BLaER1 treated with 17β-estradiol and CSF1 and Interleukin-3, amounts not matched to agents 10 nM and 100 nM (cell line): ENCODE measurements at regions not wholly inside any gene's neighbourhood (a gene's known extent, or its start where the extent isn't known, plus 50 kb on each side); places are given as distances from the start of the nearest gene placed in this dataset.
A peak's percentile ranks its signal among the peaks of the same experiment; 100 is the strongest.

Experiments used
- H3K27ac ChIP-seq, 11 experiments: shearing (Covaris generic); formaldehyde crosslinking; 2 replicates each; pipeline ENCODE4 v1.8.1; 2022
- H3K27me3 ChIP-seq, 11 experiments: shearing (Covaris generic); formaldehyde crosslinking; 2 replicates each; pipeline ENCODE4 v1.8.1; 2022
- H3K36me3 ChIP-seq, 11 experiments: shearing (Covaris generic); formaldehyde crosslinking; 2 replicates each; pipeline ENCODE4 v1.8.1; 2022
- H3K4me1 ChIP-seq, 10 experiments: shearing (Covaris generic); formaldehyde crosslinking; 2 replicates each; pipeline ENCODE4 v1.8.1; 2022
- H3K4me2 ChIP-seq, 11 experiments: shearing (Covaris generic); formaldehyde crosslinking; 2 replicates each; pipeline ENCODE4 v1.8.1; 2022
- H3K4me3 ChIP-seq, 10 experiments: shearing (Covaris generic); formaldehyde crosslinking; 2 replicates each; pipeline ENCODE4 v1.8.1; 2022
- H3K9ac ChIP-seq, 11 experiments: shearing (Covaris generic); formaldehyde crosslinking; 2 replicates each; pipeline ENCODE4 v1.8.1; 2022
- H3K9me3 ChIP-seq, 11 experiments: shearing (Covaris generic); formaldehyde crosslinking; replicated peaks in 1 of 11; 2 replicates each; pipeline ENCODE4 v1.8.1; 2022
- H4K20me1 ChIP-seq, 11 experiments: shearing (Covaris generic); formaldehyde crosslinking; 2 replicates each; pipeline ENCODE4 v1.8.1; 2022
- Cebpa-rat ChIP-seq, 11 experiments: shearing (Covaris generic); IDR thresholded peaks; 2 replicates each; pipeline ENCODE4 v1.8.1; 2022

DNA sequence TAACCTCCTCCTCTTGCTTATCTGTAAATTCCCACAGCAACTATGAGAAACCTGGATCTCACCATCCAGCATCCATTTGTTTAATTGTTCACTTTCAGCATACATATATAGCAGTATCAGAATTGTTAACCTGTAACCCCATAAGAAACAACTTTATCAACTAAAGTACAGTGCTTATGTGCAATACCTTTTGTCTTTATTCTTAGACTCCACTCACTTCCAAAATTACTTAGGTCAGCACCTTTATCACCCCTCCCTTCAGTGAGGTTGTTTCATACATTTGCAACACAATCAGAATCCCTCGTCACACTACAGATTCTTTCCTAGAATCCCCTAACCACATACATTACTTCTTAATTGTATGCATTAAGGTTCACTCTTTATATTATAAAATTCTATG, 225.9 kb upstream of the NCKAP5 start:
- Histone ChIP-seq H4K20me1 (no peaks in the 10 kb centered on the region), H3K4me1 (no peaks in the 10 kb centered on the region), H3K9me3 (peaks cover 14 to 37% (median 28%) of the 10 kb centered on the region in 11 experiments), H3K36me3 (no peaks in the 10 kb centered on the region), H3K4me2 (no peak overlapping the region), H3K4me3 (no peak overlapping the region), H3K27me3 (no peaks in the 10 kb centered on the region), H3K27ac (no peak overlapping the region), H3K9ac (no peak overlapping the region)
- TF ChIP-seq Cebpa-rat (IDR thresholded peaks at IDR 0.05), result no peak

DNA sequence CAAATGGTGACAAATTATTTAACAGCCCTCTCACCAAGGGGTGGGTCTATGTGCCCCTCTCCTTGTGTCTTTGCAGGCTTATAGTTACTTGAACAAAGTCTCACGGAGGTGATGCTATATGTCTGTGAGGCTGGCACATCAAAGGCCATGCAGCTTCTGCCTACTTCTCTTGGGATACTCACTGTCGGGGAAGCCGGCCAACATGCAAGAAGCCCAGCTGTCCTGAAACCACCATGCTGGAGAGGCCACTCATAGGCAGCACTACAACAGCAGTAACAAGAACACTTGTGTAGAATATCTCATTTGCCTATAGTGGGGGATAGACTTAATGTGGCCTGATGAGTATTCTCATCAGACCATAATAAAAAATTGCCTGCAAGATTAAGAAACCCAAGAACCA, 233.7 kb upstream of the NCKAP5 start:
- no peaks in the 10 kb centered on the region for H4K20me1 ChIP-seq
- no peak overlapping the region for H3K27ac ChIP-seq
- TF ChIP-seq Cebpa-rat (IDR thresholded peaks at IDR 0.05), result no peak
- no peak overlapping the region for H3K9ac ChIP-seq
- H3K4me1 ChIP-seq, result no peaks in the 10 kb centered on the region
- H3K27me3 ChIP-seq, result no peaks in the 10 kb centered on the region
- no peaks in the 10 kb centered on the region for H3K36me3 ChIP-seq
- peaks cover 0 to 14% (median 5%) of the 10 kb centered on the region in 11 experiments; a peak in 15 of 22 replicates for H3K9me3 ChIP-seq
- no peak overlapping the region for H3K4me2 ChIP-seq
- no peak overlapping the region for H3K4me3 ChIP-seq

DNA sequence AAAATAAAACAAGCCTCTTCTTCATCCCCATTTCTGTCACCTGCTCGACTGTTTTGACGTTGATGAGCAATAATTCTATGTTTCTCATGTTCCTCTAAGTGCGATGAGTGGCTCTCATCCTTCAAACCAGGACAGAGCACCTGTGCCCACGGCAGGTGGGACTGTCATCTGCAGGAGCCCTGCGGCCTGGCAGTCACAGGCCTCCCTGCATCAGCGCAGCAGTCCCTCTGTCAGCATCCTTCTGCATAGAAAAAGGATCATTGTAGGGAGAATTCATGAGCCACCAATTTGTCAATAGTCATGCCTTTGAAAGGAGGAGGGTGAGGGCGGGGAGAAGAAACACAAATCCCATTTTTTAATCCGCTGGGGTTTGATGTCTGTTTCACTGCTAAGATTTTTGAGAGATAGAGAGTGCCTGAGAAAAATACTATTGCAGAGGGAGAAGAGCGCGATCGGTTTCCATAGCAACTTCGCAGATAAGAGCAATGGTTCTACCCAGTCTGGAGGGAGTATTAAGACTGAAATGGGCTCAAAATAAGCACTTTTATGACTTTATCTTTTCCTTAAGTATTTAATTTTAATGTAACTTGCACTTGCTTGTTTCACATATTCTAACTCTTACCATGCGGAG, 234.3 kb upstream of the NCKAP5 start:
- no peak overlapping the region for H3K4me2 ChIP-seq
- TF ChIP-seq Cebpa-rat (IDR thresholded peaks at IDR 0.05), result no peak
- no peaks in the 10 kb centered on the region for H3K36me3 ChIP-seq
- peaks cover 0 to 12% (median 0%) of the 10 kb centered on the region in 11 experiments; a peak in 4 of 22 replicates for H3K9me3 ChIP-seq
- H3K27ac ChIP-seq, result no peak overlapping the region
- no peak overlapping the region for H3K9ac ChIP-seq
- H3K4me1 ChIP-seq, result no peaks in the 10 kb centered on the region
- H3K4me3 ChIP-seq, result no peak overlapping the region
- H3K27me3 ChIP-seq, result no peaks in the 10 kb centered on the region
- no peaks in the 10 kb centered on the region for H4K20me1 ChIP-seq

DNA sequence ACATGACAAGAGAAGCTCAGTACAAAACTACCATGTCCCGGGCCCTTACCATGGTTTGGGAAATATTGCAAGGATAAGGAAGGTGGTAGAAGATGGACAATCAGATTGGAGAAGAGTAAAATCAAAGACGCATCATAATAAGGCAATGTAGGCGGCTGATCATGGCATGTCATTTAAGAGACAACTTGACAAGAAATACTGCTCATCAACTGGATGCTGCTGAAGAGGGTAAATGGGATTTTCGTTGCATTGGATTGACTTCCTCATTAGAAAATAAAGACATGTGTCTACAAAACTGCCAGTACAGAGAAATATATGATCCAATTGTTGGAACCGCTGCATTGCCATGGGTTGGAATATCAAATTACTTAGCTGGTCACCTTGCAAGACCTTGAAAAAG, 238.3 kb upstream of the NCKAP5 start:
- Histone ChIP-seq H3K4me1 (no peaks in the 10 kb centered on the region), H3K4me3 (no peak overlapping the region), H3K36me3 (no peaks in the 10 kb centered on the region), H3K9ac (no peak overlapping the region), H4K20me1 (no peaks in the 10 kb centered on the region), H3K27me3 (no peaks in the 10 kb centered on the region), H3K9me3 (peaks cover 12 to 46% (median 30%) of the 10 kb centered on the region in 11 experiments; a peak in 21 of 22 replicates), H3K27ac (no peak overlapping the region), H3K4me2 (no peak overlapping the region)
- no peak for TF ChIP-seq Cebpa-rat (IDR thresholded peaks at IDR 0.05)

DNA sequence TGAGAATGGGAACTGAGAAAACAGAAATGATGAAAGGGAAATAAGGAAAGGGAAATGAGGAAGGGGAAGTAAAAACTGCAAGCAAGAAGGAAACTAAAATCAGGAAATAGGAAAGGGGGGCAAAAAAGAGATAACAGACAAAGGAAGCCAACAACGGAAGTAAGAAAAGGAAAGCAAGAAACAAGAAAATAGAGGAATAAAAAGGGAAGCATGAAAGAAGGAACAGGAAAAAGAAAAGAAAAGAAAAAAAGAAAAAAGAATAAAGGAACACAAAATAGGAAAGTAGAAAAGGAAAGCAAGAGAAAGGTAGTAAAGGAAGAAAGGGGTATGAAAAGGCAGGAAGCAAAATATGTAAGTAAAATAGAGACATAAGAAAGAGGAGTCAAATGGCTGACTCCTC, 241.2 kb upstream of the NCKAP5 start:
- H3K4me3 ChIP-seq, result no peak overlapping the region
- no peaks in the 10 kb centered on the region for H3K4me1 ChIP-seq
- H3K27ac ChIP-seq, result no peak overlapping the region
- TF ChIP-seq Cebpa-rat (IDR thresholded peaks at IDR 0.05), result no peak
- peaks cover 13 to 75% (median 49%) of the 10 kb centered on the region in 11 experiments; a peak in 21 of 22 replicates for H3K9me3 ChIP-seq
- H3K27me3 ChIP-seq, result no peaks in the 10 kb centered on the region
- no peaks in the 10 kb centered on the region for H3K36me3 ChIP-seq
- H3K9ac ChIP-seq, result no peak overlapping the region
- no peaks in the 10 kb centered on the region for H4K20me1 ChIP-seq
- H3K4me2 ChIP-seq, result no peak overlapping the region

DNA sequence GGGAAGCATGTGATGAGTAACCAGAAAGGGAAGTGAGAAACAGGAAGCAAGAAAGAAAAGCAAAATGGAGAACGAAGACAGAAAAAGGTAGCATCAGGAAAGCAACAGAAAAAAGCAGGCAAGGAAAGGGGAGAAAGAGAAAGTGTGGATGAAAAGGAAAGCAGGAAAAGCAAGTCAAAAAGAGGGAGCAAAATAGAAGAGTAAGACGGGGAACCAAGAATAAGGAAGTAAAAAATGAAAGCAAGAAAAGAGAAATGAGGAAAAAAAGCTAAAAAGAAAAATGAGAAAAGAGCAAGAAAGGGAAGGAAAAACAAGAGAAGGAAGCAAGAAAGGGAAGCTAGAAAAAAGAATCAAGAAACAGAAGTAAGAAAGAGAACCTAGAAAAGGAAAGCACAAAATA, 242.3 kb upstream of the NCKAP5 start:
- no peaks in the 10 kb centered on the region for H3K36me3 ChIP-seq
- H3K4me1 ChIP-seq, result no peaks in the 10 kb centered on the region
- H3K4me2 ChIP-seq, result no peak overlapping the region
- no peaks in the 10 kb centered on the region for H3K27me3 ChIP-seq
- no peak for TF ChIP-seq Cebpa-rat (IDR thresholded peaks at IDR 0.05)
- H3K4me3 ChIP-seq, result no peak overlapping the region; a peak in 1 of 20 replicates
- H3K9me3 ChIP-seq, result peaks cover 13 to 80% (median 49%) of the 10 kb centered on the region in 11 experiments; a peak in 21 of 22 replicates
- no peaks in the 10 kb centered on the region for H4K20me1 ChIP-seq
- no peak overlapping the region for H3K9ac ChIP-seq
- H3K27ac ChIP-seq, result no peak overlapping the region; a peak in 1 of 22 replicates

DNA sequence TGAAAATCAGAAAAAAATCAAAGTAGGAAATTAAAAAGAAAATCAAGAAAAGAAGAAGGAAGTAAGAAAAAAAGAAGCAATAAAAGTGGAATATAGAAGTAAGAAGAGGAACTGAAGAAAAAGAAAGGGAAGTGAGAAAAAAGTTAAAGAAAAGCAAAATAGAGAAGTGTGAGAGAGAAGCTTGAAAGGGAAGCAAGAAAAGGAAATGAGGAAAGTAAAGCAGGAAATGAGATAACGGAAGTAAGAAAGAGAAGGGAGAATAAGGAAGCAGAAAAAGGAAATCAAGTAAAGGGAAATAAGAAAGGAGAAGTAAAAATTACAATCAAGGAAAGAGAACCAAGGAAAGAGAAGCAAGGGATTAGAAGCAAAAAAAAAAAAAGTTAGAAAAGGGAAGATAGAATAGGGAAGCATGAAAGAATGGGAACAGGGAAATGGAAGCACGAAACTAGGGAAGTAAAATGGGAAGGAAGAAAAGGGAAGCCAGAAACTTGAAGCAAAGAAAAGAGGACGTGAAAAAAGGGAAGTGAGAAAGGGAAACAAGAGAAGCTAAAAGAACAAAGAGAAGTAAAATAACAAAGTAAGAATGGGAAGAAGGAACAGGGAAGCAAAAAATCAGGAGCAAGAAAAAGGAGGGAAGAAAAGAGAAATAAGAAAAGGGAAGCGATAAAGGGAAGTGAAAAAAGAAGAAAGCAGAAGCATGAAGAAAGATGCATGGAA, 243.3 kb upstream of the NCKAP5 start:
- H3K4me2 ChIP-seq, result no peak overlapping the region
- no peak overlapping the region for H3K4me3 ChIP-seq
- H3K36me3 ChIP-seq, result no peaks in the 10 kb centered on the region
- H3K9ac ChIP-seq, result no peak overlapping the region
- H4K20me1 ChIP-seq, result no peaks in the 10 kb centered on the region
- H3K4me1 ChIP-seq, result no peaks in the 10 kb centered on the region
- no peaks in the 10 kb centered on the region for H3K27me3 ChIP-seq
- TF ChIP-seq Cebpa-rat (IDR thresholded peaks at IDR 0.05), result no peak
- H3K27ac ChIP-seq, result peak overlapping the region in 7 of 11 experiments; percentile 21 to 54 (median 46); a peak in 11 of 22 replicates
- peaks cover 13 to 80% (median 49%) of the 10 kb centered on the region in 11 experiments; a peak in 21 of 22 replicates for H3K9me3 ChIP-seq

DNA sequence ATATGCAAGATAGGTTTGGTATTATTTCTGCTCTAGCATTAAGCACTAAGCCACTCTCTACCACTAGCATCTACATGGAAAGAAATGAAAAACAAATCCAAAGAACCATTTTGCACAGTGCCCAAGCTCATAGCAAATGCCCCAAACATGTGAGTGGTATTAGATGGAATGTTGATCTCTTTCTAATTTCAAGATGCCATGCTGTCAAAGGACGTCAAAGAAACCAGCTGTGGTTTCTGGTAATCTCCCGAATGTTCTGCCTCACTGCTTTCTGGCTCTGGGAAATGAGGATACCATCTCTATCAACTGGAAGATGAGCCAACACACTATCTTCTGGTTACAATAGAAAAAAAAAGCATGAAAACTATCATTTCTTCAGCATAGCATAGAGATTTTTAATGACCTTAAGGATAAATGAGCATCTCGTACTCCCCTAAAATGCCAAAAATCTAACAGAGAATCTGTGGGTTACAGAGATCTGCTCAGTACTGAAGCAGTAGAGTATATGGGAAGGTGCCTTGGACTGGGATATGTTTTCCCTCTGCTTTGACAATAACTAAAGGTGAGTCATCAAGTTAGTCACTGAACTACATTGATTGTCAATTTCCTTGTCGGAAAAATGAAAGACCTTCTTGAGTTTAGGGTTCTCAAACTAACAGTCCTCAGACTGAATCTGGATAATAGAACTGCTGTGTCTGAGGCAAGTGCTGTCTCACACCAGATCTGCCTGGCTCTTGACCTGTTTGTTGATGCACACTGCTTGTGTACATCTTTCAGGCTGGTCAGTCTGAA, 244.8 kb upstream of the NCKAP5 start:
- H4K20me1 ChIP-seq, result no peaks in the 10 kb centered on the region
- H3K4me2 ChIP-seq, result no peak overlapping the region
- H3K27ac ChIP-seq, result no peak overlapping the region
- no peak overlapping the region for H3K9ac ChIP-seq
- H3K36me3 ChIP-seq, result no peaks in the 10 kb centered on the region
- H3K9me3 ChIP-seq, result peaks cover 13 to 72% (median 48%) of the 10 kb centered on the region in 11 experiments; a peak in 21 of 22 replicates
- no peak overlapping the region for H3K4me3 ChIP-seq
- TF ChIP-seq Cebpa-rat (IDR thresholded peaks at IDR 0.05), result no peak
- no peaks in the 10 kb centered on the region for H3K27me3 ChIP-seq
- no peaks in the 10 kb centered on the region for H3K4me1 ChIP-seq

DNA sequence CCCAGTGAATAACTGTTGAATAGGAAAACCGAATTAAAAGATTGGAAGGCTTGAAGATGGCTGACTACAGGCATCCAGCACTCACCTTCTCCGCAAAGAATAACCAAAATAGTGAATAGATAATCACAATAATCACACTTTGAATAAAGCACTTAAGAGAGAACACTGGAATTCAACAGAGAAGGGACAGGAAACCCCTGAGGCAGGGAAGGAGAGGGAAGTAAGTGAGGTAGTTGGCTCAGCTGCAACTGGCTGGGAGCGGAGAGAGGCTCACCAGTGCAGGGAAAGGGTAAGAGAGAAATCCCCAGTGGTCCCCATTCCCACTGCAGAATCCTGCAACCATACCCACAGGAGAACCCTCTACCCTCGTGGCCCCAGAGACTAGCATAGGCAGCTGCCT, 246.6 kb upstream of the NCKAP5 start:
- H3K4me2 ChIP-seq, result no peak overlapping the region

More for the DNA sequence above, 246.6 kb upstream of the NCKAP5 start:
- no peaks in the 10 kb centered on the region for H3K4me1 ChIP-seq
- H3K9ac ChIP-seq, result no peak overlapping the region
- no peaks in the 10 kb centered on the region for H3K36me3 ChIP-seq
- H3K27ac ChIP-seq, result no peak overlapping the region
- H4K20me1 ChIP-seq, result no peaks in the 10 kb centered on the region
- no peaks in the 10 kb centered on the region for H3K27me3 ChIP-seq
- no peak overlapping the region for H3K4me3 ChIP-seq
- peaks cover 7 to 53% (median 30%) of the 10 kb centered on the region in 11 experiments; a peak in 20 of 22 replicates for H3K9me3 ChIP-seq
- TF ChIP-seq Cebpa-rat (IDR thresholded peaks at IDR 0.05), result no peak
